Keratinocyte (primary cell): ENCODE measurements at regions not wholly inside any gene's neighbourhood (a gene's known extent, or its start where the extent isn't known, plus 50 kb on each side); places are given as distances from the start of the nearest gene placed in this dataset.

Experiments used
- DNase-seq: peaks from one replicate; pipeline ENCODE4 v3.0.0-alpha.2; 2011; ENCODE audit warnings: low read depth, missing footprints, low spot score
- FAIRE-seq: peaks from 2 replicates; lab custom pipeline; 2011; peaks lifted over from hg19 to GRCh38; lab: Jason Lieb, UNC
- H2AFZ ChIP-seq: 2 replicates; pipeline ENCODE4 v1.6.0; 2012; ENCODE audit warnings: low read length, control low read depth, inconsistent platforms; ENCODE audit not compliant: control insufficient read depth
- H3K27ac ChIP-seq: 2 replicates; pipeline ENCODE4 v1.5.1; 2011; ENCODE audit warnings: low read length; ENCODE audit not compliant: control insufficient read depth, insufficient read depth
- H3K27me3 ChIP-seq: 3 replicates; pipeline ENCODE4 v1.6.0; 2011; ENCODE audit warnings: low read length; ENCODE audit not compliant: control insufficient read depth, insufficient read depth; ENCODE audit errors: extremely low read depth
- H3K36me3 ChIP-seq, 2 experiments: 2 replicates in 1 of 2; 3 replicates in 1 of 2; pipeline ENCODE4 v1.5.1; 2011; ENCODE audit warnings: low read length in 2 of 2, mild to moderate bottlenecking in 1 of 2; ENCODE audit not compliant: control insufficient read depth in 2 of 2, insufficient read depth in 2 of 2; ENCODE audit errors: extremely low read depth in 1 of 2
- H3K4me1 ChIP-seq: 3 replicates; pipeline ENCODE4 v1.5.1; 2011; ENCODE audit warnings: low read length; ENCODE audit not compliant: control insufficient read depth, insufficient read depth; ENCODE audit errors: extremely low read depth
- H3K4me2 ChIP-seq: 3 replicates; pipeline ENCODE4 v1.6.0; 2011; ENCODE audit warnings: low read depth, low read length; ENCODE audit not compliant: control insufficient read depth, insufficient read depth; ENCODE audit errors: extremely low read depth
- H3K4me3 ChIP-seq, 3 experiments: fragments of 200-600 bp in 1 of 3; sonication (generic) in 1 of 3; 2 replicates in 2 of 3; 3 replicates in 1 of 3; pipeline ENCODE4 v1.5.1; 2011 to 2016; ENCODE audit warnings: low read length in 3 of 3, mild to moderate bottlenecking in 3 of 3, control low read depth in 2 of 3, inconsistent platforms in 1 of 3, low read depth in 1 of 3, mixed read lengths in 1 of 3, mixed run types in 1 of 3, moderate library complexity in 1 of 3; ENCODE audit not compliant: control insufficient read depth in 2 of 3, insufficient read depth in 2 of 3; ENCODE audit errors: extremely low read depth in 1 of 3
- H3K79me2 ChIP-seq: 2 replicates; pipeline ENCODE4 v1.6.0; 2012; ENCODE audit warnings: low read length; ENCODE audit not compliant: control insufficient read depth, insufficient read depth
- H3K9ac ChIP-seq: 3 replicates; pipeline ENCODE4 v1.6.0; 2011; ENCODE audit warnings: low read length; ENCODE audit not compliant: control insufficient read depth, insufficient read depth; ENCODE audit errors: extremely low read depth
- H3K9me1 ChIP-seq: 3 replicates; pipeline ENCODE4 v1.6.0; 2011; ENCODE audit warnings: low read length; ENCODE audit not compliant: control insufficient read depth, insufficient read depth; ENCODE audit errors: extremely low read depth
- H3K9me3 ChIP-seq: 2 replicates; pipeline ENCODE4 v1.5.1; 2012; ENCODE audit warnings: low read depth, low read length; ENCODE audit not compliant: control insufficient read depth
- H4K20me1 ChIP-seq: 3 replicates; pipeline ENCODE4 v1.6.0; 2011; ENCODE audit warnings: low read length; ENCODE audit not compliant: control insufficient read depth, insufficient read depth; ENCODE audit errors: extremely low read depth
- EZH2 ChIP-seq: IDR thresholded peaks from one replicate; pipeline ENCODE4 v1.6.1; 2012; ENCODE audit warnings: inconsistent platforms, mild to moderate bottlenecking, low read length, moderate library complexity
- dilution Hi-C: fragments of 300-500 bp; cut with MboI; formaldehyde crosslinking; loops from one replicate; pipeline ENCODE4 v1.7.0; 2020; ENCODE audit warnings: low sequenced_read_pairs; ENCODE audit not compliant: extremely low pct_ligation_motif_present
- TF ChIP-seq, protein P1 (sequence below), 3 experiments: IDR thresholded peaks in 1 of 3; conservative IDR thresholded peaks in 1 of 3; optimal IDR thresholded peaks in 1 of 3; 2 replicates in 2 of 3; 3 replicates in 1 of 3; pipeline versions ENCODE3 to v1.5.1; 2011; ENCODE audit warnings: low read length in 3 of 3, mild to moderate bottlenecking in 3 of 3, moderate library complexity in 2 of 3, control low read depth in 1 of 3, inconsistent platforms in 1 of 3; ENCODE audit not compliant: insufficient read depth in 2 of 3; ENCODE audit errors: extremely low read depth in 1 of 3

DNA sequence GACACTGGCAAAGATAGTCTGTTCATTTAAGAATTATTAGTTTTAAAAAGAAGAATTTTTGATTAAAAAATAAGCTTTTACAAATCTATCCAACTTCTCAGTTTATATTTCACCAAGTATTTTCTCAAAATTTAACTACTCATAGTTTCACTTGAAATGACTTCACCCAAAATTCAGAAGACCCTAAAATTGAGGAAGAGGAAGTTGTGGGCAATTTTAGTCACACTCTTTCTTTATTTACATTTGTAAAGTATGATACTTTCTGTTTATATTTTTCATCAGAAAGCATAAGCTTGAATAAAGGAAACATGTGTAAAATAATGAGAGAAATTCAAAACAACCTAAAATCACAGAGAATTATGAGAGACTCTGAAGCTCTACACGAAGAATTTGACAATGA, 278.8 kb upstream of the MEIS1 start:
- Histone ChIP-seq H3K4me1 (no peaks in the 10 kb centered on the region), H3K27me3 (no peaks in the 10 kb centered on the region), H3K9me1 (no peaks in the 10 kb centered on the region), H3K27ac (no peak overlapping the region), H3K4me2 (no peak overlapping the region), H3K9ac (no peak overlapping the region), H3K36me3 (no peaks in the 10 kb centered on the region), H3K79me2 (no peaks in the 10 kb centered on the region), H4K20me1 (no peaks in the 10 kb centered on the region), H2AFZ (no peak overlapping the region), H3K4me3 (no peak overlapping the region), H3K9me3 (no peaks in the 10 kb centered on the region)
- dilution Hi-C loops = no loop called here
- DNase-seq (no peak), FAIRE-seq (no peak)
- no peak for TF ChIP-seq EZH2
- TF ChIP-seq, protein P1, sequence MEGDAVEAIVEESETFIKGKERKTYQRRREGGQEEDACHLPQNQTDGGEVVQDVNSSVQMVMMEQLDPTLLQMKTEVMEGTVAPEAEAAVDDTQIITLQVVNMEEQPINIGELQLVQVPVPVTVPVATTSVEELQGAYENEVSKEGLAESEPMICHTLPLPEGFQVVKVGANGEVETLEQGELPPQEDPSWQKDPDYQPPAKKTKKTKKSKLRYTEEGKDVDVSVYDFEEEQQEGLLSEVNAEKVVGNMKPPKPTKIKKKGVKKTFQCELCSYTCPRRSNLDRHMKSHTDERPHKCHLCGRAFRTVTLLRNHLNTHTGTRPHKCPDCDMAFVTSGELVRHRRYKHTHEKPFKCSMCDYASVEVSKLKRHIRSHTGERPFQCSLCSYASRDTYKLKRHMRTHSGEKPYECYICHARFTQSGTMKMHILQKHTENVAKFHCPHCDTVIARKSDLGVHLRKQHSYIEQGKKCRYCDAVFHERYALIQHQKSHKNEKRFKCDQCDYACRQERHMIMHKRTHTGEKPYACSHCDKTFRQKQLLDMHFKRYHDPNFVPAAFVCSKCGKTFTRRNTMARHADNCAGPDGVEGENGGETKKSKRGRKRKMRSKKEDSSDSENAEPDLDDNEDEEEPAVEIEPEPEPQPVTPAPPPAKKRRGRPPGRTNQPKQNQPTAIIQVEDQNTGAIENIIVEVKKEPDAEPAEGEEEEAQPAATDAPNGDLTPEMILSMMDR (optimal IDR thresholded peaks at IDR 0.05 in 1 of 3, IDR thresholded peaks at IDR 0.05 in 1 of 3, conservative IDR thresholded peaks at IDR 0.05 in 1 of 3; ENCODE audit: extremely low read depth in 1 of 3, insufficient read depth in 2 of 3, low read length in 3 of 3) = no peak

- H3K36me3 ChIP-seq = no peaks in the 10 kb centered on the region
- H3K9ac ChIP-seq = no peak overlapping the region
- H3K4me2 ChIP-seq = no peak overlapping the region
- no peak overlapping the region for H3K27ac ChIP-seq
- no peak overlapping the region for H2AFZ ChIP-seq
- dilution Hi-C loops = no loop called here
- no peaks in the 10 kb centered on the region for H3K9me1 ChIP-seq
- DNase-seq (no peak), FAIRE-seq (no peak)
- no peaks in the 10 kb centered on the region for H4K20me1 ChIP-seq
- H3K79me2 ChIP-seq = no peaks in the 10 kb centered on the region
- TF ChIP-seq, protein P1 (optimal IDR thresholded peaks at IDR 0.05 in 1 of 3, IDR thresholded peaks at IDR 0.05 in 1 of 3, conservative IDR thresholded peaks at IDR 0.05 in 1 of 3; ENCODE audit: extremely low read depth in 1 of 3, insufficient read depth in 2 of 3, low read length in 3 of 3) = no peak
- TF ChIP-seq EZH2 = no peak
- H3K9me3 ChIP-seq = no peaks in the 10 kb centered on the region
- H3K4me1 ChIP-seq = no peaks in the 10 kb centered on the region
- no peak overlapping the region for H3K4me3 ChIP-seq
- H3K27me3 ChIP-seq = no peaks in the 10 kb centered on the region
Measured at GRCh38 chr2:66153941-66154340, 281.0 kb upstream of the MEIS1 start.
